MCF 10A (cell line): ENCODE measurements at regions not wholly inside any gene's neighbourhood (a gene's known extent, or its start where the extent isn't known, plus 50 kb on each side); places are given as distances from the start of the nearest gene placed in this dataset.

ENCODE experiments used
- BruUV-seq: library from RNA; stranded (reverse); fragments of 400-500 nt; replicated peaks from 2 replicates; lab custom pipeline; 2021; lab: Mats Ljungman, UMichigan
- CTCF ChIA-PET: fragments of 300-600 bp; sonication (Branson Sonifier 250); formaldehyde crosslinking; extraction: SDS; loops from one replicate; lab custom pipeline; 2021; ENCODE audit warnings: antibody characterized with exemption, inconsistent platforms; lab: Yijun Ruan, JAX
- POLR2A ChIA-PET: fragments of 300-600, 350-650 bp; sonication (Branson Sonifier 250); formaldehyde crosslinking; extraction: SDS; loops from one replicate; lab custom pipeline; 2020; ENCODE audit warnings: antibody characterized with exemption, inconsistent platforms; lab: Yijun Ruan, JAX
- DNase-seq: peaks from one replicate; pipeline ENCODE4 v3.0.0-alpha.2; 2018; ENCODE audit not compliant: unreplicated experiment
- H3K27ac Mint-ChIP-seq: one replicate; pipeline ENCODE4 v1.8.0; 2022; ENCODE audit warnings: mild to moderate bottlenecking, low read depth, mixed read lengths; ENCODE audit not compliant: unreplicated experiment
- H3K27me3 Mint-ChIP-seq: one replicate; pipeline ENCODE4 v1.8.0; 2022; ENCODE audit warnings: mixed read lengths; ENCODE audit not compliant: insufficient read depth, unreplicated experiment
- H3K36me3 Mint-ChIP-seq: one replicate; pipeline ENCODE4 v1.8.0; 2022; ENCODE audit warnings: mild to moderate bottlenecking, moderate library complexity, mixed read lengths; ENCODE audit not compliant: insufficient read depth, unreplicated experiment
- H3K4me1 Mint-ChIP-seq: one replicate; pipeline ENCODE4 v1.8.0; 2022; ENCODE audit warnings: mixed read lengths; ENCODE audit not compliant: insufficient read depth, unreplicated experiment
- H3K4me3 Mint-ChIP-seq: one replicate; pipeline ENCODE4 v1.8.0; 2022; ENCODE audit warnings: mild to moderate bottlenecking, moderate library complexity, mixed read lengths; ENCODE audit not compliant: unreplicated experiment
- H3K9me3 Mint-ChIP-seq: one replicate; pipeline ENCODE4 v1.8.0; 2022; ENCODE audit warnings: mixed read lengths; ENCODE audit not compliant: unreplicated experiment
- CTCF ChIP-seq: fragments of 200-600 bp; IDR thresholded peaks from one replicate; pipeline ENCODE4 v1.8.0; 2022; ENCODE audit warnings: antibody characterized with exemption, mild to moderate bottlenecking; ENCODE audit not compliant: unreplicated experiment
- intact Hi-C: fragments of 100-400 bp; cut with micrococcal nuclease; formaldehyde crosslinking; loops from 2 replicates; pipeline ENCODE4 v1.14.1; 2022

GRCh38 chr11:38296211-38296776 lies 1698.3 kb upstream of the RAG2 start:
- Mint-ChIP-seq H3K27me3 (no peaks in the 10 kb centered on the region), H3K4me1 (no peaks in the 10 kb centered on the region)
- POLR2A ChIA-PET = no interaction called here

GRCh38 chr11:38282718-38283117 lies 1684.7 kb upstream of the RAG2 start:
- Mint-ChIP-seq H3K9me3 (no peaks in the 10 kb centered on the region), H3K4me3 (no peak overlapping the region), H3K27ac (no peak overlapping the region), H3K27me3 (no peaks in the 10 kb centered on the region), H3K4me1 (no peaks in the 10 kb centered on the region), H3K36me3 (no peaks in the 10 kb centered on the region)
- intact Hi-C loops = no loop called here
- ChIA-PET CTCF (interaction anchor here (0.7 kb wide), 1 partner anchor 1148 kb away, joined by 3 read pairs; no protein-coding TSS in a partner anchor), POLR2A (no interaction called here)
- TF ChIP-seq CTCF = no peak
- BruUV-seq = no TSS peak
- DNase-seq = no peak

More at GRCh38 chr11:38296211-38296776, 1698.3 kb upstream of the RAG2 start:
- no peak for TF ChIP-seq CTCF
- no TSS peak for BruUV-seq
- intact Hi-C loops = no loop called here
- H3K36me3 Mint-ChIP-seq = no peaks in the 10 kb centered on the region
- CTCF ChIA-PET = no interaction called here
- H3K4me3 Mint-ChIP-seq = no peak overlapping the region
- H3K9me3 Mint-ChIP-seq = no peaks in the 10 kb centered on the region
- no peak for DNase-seq
- H3K27ac Mint-ChIP-seq = no peak overlapping the region

- no peak overlapping the region for H3K27ac Mint-ChIP-seq
- intact Hi-C loops = no loop called here
- CTCF ChIA-PET = interaction anchor here (0.8 kb wide), 1 partner anchor 220 kb away, joined by 3 read pairs; no protein-coding TSS in a partner anchor
Observed at GRCh38 chr11:38278457-38279141, 1680.6 kb upstream of the RAG2 start.

GRCh38 chr11:38274031-38274430 lies 1676.0 kb upstream of the RAG2 start:
- DNase-seq = peak; percentile 57
- ChIA-PET POLR2A (no interaction called here), CTCF (no interaction called here)
- Mint-ChIP-seq H3K9me3 (no peaks in the 10 kb centered on the region), H3K36me3 (no peaks in the 10 kb centered on the region), H3K4me3 (no peak overlapping the region), H3K27ac (no peak overlapping the region), H3K27me3 (no peaks in the 10 kb centered on the region), H3K4me1 (no peaks in the 10 kb centered on the region)
- TF ChIP-seq CTCF = no peak
- intact Hi-C loops = no loop called here
- no TSS peak for BruUV-seq

More at GRCh38 chr11:38278457-38279141, 1680.6 kb upstream of the RAG2 start:
- BruUV-seq = no TSS peak
- Mint-ChIP-seq H3K27me3 (no peaks in the 10 kb centered on the region), H3K36me3 (no peaks in the 10 kb centered on the region), H3K4me1 (no peaks in the 10 kb centered on the region), H3K9me3 (no peaks in the 10 kb centered on the region), H3K4me3 (no peak overlapping the region)
- TF ChIP-seq CTCF = no peak
- POLR2A ChIA-PET = no interaction called here
- no peak for DNase-seq
